HEK293 (cell line): ENCODE measurements at regions not wholly inside any gene's neighbourhood (a gene's known extent, or its start where the extent isn't known, plus 50 kb on each side); places are given as distances from the start of the nearest gene placed in this dataset.

ENCODE experiments used
- BCL11A ChIP-seq: fragments of 450-650 bp; formaldehyde crosslinking; IDR thresholded peaks from 2 replicates; pipeline ENCODE4 v1.5.1; 2016; ENCODE audit warnings: low read depth, missing biosample characterization, missing genetic modification characterization
- GLIS1 ChIP-seq: fragments of 450-650 bp; formaldehyde crosslinking; IDR thresholded peaks from 2 replicates; pipeline ENCODE4 v1.5.1; 2016; ENCODE audit warnings: missing biosample characterization, missing genetic modification characterization
- GLIS2 ChIP-seq: fragments of 450-650 bp; formaldehyde crosslinking; IDR thresholded peaks from 2 replicates; pipeline ENCODE4 v1.5.1; 2016; ENCODE audit warnings: missing biosample characterization, missing genetic modification characterization
- HOXC10 ChIP-seq: sonication (generic); formaldehyde crosslinking; IDR thresholded peaks from 2 replicates; pipeline ENCODE4 v1.8.1; 2023; ENCODE audit warnings: mild to moderate bottlenecking, missing genetic modification reagents
- HOXD13 ChIP-seq: sonication (generic); formaldehyde crosslinking; IDR thresholded peaks from 2 replicates; pipeline ENCODE4 v1.8.0; 2022; ENCODE audit warnings: missing genetic modification reagents, borderline replicate concordance
- KLF17 ChIP-seq: fragments of 450-650 bp; formaldehyde crosslinking; IDR thresholded peaks from 2 replicates; pipeline ENCODE4 v1.5.1; 2016; ENCODE audit warnings: missing biosample characterization, missing genetic modification characterization
- MZF1 ChIP-seq: fragments of 450-650 bp; formaldehyde crosslinking; IDR thresholded peaks from 2 replicates; pipeline ENCODE4 v1.5.1; 2017; ENCODE audit warnings: missing biosample characterization, missing genetic modification characterization, borderline replicate concordance
- PRDM10 ChIP-seq: fragments of 450-650 bp; formaldehyde crosslinking; IDR thresholded peaks from 2 replicates; pipeline ENCODE4 v1.5.1; 2016; ENCODE audit warnings: missing biosample characterization, missing genetic modification characterization
- PRDM2 ChIP-seq: fragments of 450-650 bp; formaldehyde crosslinking; IDR thresholded peaks from 2 replicates; pipeline ENCODE4 v1.5.1; 2016; ENCODE audit warnings: missing biosample characterization, missing genetic modification characterization, borderline replicate concordance
- PRDM4 ChIP-seq: fragments of 450-650 bp; formaldehyde crosslinking; IDR thresholded peaks from 2 replicates; pipeline ENCODE4 v1.5.1; 2017; ENCODE audit warnings: missing biosample characterization, missing genetic modification characterization
- SALL2 ChIP-seq: fragments of 450-650 bp; formaldehyde crosslinking; IDR thresholded peaks from 2 replicates; pipeline ENCODE4 v1.5.0; 2017; ENCODE audit warnings: missing biosample characterization, mild to moderate bottlenecking, missing genetic modification characterization, borderline replicate concordance
- SCRT2 ChIP-seq: fragments of 450-650 bp; formaldehyde crosslinking; IDR thresholded peaks from 2 replicates; pipeline ENCODE4 v1.5.1; 2016; ENCODE audit warnings: missing biosample characterization, missing genetic modification characterization
- SETDB1 ChIP-seq: IDR thresholded peaks from one replicate; pipeline ENCODE4 v1.6.1; 2017; ENCODE audit warnings: mild to moderate bottlenecking, low read length, moderate library complexity, mixed read lengths; ENCODE audit not compliant: insufficient read length
- WT1 ChIP-seq: fragments of 450-650 bp; formaldehyde crosslinking; IDR thresholded peaks from 2 replicates; pipeline ENCODE4 v1.5.1; 2016; ENCODE audit warnings: missing biosample characterization, missing genetic modification characterization
- ZFP37 ChIP-seq: fragments of 450-650 bp; formaldehyde crosslinking; IDR thresholded peaks from 2 replicates; pipeline ENCODE4 v1.5.1; 2016; ENCODE audit warnings: missing biosample characterization, missing genetic modification characterization
- ZIC2 ChIP-seq: fragments of 450-650 bp; formaldehyde crosslinking; IDR thresholded peaks from 2 replicates; pipeline ENCODE4 v1.5.1; 2016; ENCODE audit warnings: missing biosample characterization, missing genetic modification characterization
- ZNF133 ChIP-seq: fragments of 450-650 bp; formaldehyde crosslinking; IDR thresholded peaks from 2 replicates; pipeline ENCODE4 v1.5.1; 2016; ENCODE audit warnings: missing biosample characterization, missing genetic modification characterization
- ZNF350 ChIP-seq: fragments of 450-650 bp; formaldehyde crosslinking; IDR thresholded peaks from 2 replicates; pipeline ENCODE4 v1.5.0; 2017; ENCODE audit warnings: missing biosample characterization, mild to moderate bottlenecking, missing genetic modification characterization
- ZNF366 ChIP-seq: fragments of 450-650 bp; formaldehyde crosslinking; conservative IDR thresholded peaks from 2 replicates; pipeline ENCODE4 v1.5.1; 2016; ENCODE audit warnings: missing biosample characterization, missing genetic modification characterization
- ZNF529 ChIP-seq: fragments of 450-650 bp; formaldehyde crosslinking; IDR thresholded peaks from 2 replicates; pipeline ENCODE4 v1.5.1; 2017; ENCODE audit warnings: missing genetic modification characterization, missing biosample characterization; ENCODE audit not compliant: insufficient replicate concordance
- ZNF548 ChIP-seq: fragments of 450-650 bp; formaldehyde crosslinking; IDR thresholded peaks from 2 replicates; pipeline ENCODE4 v1.5.1; 2016; ENCODE audit warnings: missing biosample characterization, missing genetic modification characterization
- ZNF560 ChIP-seq: fragments of 450-650 bp; formaldehyde crosslinking; IDR thresholded peaks from 2 replicates; pipeline ENCODE4 v1.5.1; 2017; ENCODE audit warnings: missing biosample characterization, missing genetic modification characterization, borderline replicate concordance
- ZNF670 ChIP-seq: fragments of 450-650 bp; formaldehyde crosslinking; IDR thresholded peaks from 2 replicates; pipeline ENCODE4 v1.5.1; 2016; ENCODE audit warnings: missing biosample characterization, missing genetic modification characterization, low read depth
- ZNF707 ChIP-seq: fragments of 450-650 bp; formaldehyde crosslinking; IDR thresholded peaks from 2 replicates; pipeline ENCODE4 v1.5.1; 2016; ENCODE audit warnings: missing biosample characterization, missing genetic modification characterization
- ZNF777 ChIP-seq: fragments of 450-650 bp; formaldehyde crosslinking; IDR thresholded peaks from 2 replicates; pipeline ENCODE4 v1.5.1; 2017; ENCODE audit warnings: missing biosample characterization, missing genetic modification characterization, borderline replicate concordance
- ZNF792 ChIP-seq: fragments of 450-650 bp; formaldehyde crosslinking; IDR thresholded peaks from 2 replicates; pipeline ENCODE4 v1.5.1; 2016; ENCODE audit warnings: missing biosample characterization, missing genetic modification characterization

- no peak for TF ChIP-seq PRDM2
- no peak for TF ChIP-seq ZNF707 (tag by site-specific recombination)
- TF ChIP-seq ZNF792 (tag by site-specific recombination), result no peak
- no peak for TF ChIP-seq ZNF350 (tag by site-specific recombination)
- TF ChIP-seq SCRT2 (tag by site-specific recombination), result peak; percentile 78
- TF ChIP-seq ZNF777 (tag by site-specific recombination), result no peak
- TF ChIP-seq ZNF366 (tag by site-specific recombination), result no peak
- no peak for TF ChIP-seq ZNF529 (tag by site-specific recombination)
- no peak for TF ChIP-seq SALL2 (tag by site-specific recombination)
- no peak for TF ChIP-seq KLF17 (tag by site-specific recombination)
- TF ChIP-seq ZNF133, result no peak
- no peak for TF ChIP-seq BCL11A (tag by site-specific recombination)
- no peak for TF ChIP-seq WT1 (tag by site-specific recombination)
- TF ChIP-seq ZIC2, result peak; percentile 98
- no peak for TF ChIP-seq HOXC10 (CRISPR knock-in tag)
- TF ChIP-seq MZF1, result no peak
- TF ChIP-seq GLIS1, result peak; percentile 9; the same call in 1 of the 2 replicates
- TF ChIP-seq ZFP37 (tag by site-specific recombination), result no peak
- no peak for TF ChIP-seq HOXD13
- TF ChIP-seq ZNF560, result no peak
- TF ChIP-seq PRDM10 (tag by site-specific recombination), result no peak
- TF ChIP-seq GLIS2 (tag by site-specific recombination), result peak; percentile 58; the same call in 1 of the 2 replicates
- TF ChIP-seq ZNF548 (tag by site-specific recombination), result 0 out of 2 replicates have a peak, but pooled peaks have one; percentile 43
- TF ChIP-seq PRDM4 (tag by site-specific recombination), result no peak
- no peak for TF ChIP-seq ZNF670 (tag by site-specific recombination)
- TF ChIP-seq SETDB1, result no peak
Measured at GRCh38 chr10:78964952-78965633, 103.7 kb upstream of the ZMIZ1 start (continued).
